Adrenal gland (tissue), 9 donors: ENCODE measurements at regions not wholly inside any gene's neighbourhood (a gene's known extent, or its start where the extent isn't known, plus 50 kb on each side); places are given as distances from the start of the nearest gene placed in this dataset.
"Not testable (repeated sequence)": the region's sequence is repeated elsewhere in the genome, so short reads cannot be mapped to it uniquely, and the experiment has no call there.

Experiments
- DNase-seq, 7 donors: peaks; one replicate each; pipeline ENCODE4 v3.0.0-alpha.2; 2019 to 2020
- H3K27ac ChIP-seq, 5 donors: fragments of 200-600 bp; sonication (generic) in 4 of 5; 1 replicate in 3 of 5; 2 replicates in 2 of 5; pipeline versions ENCODE4 v1.5.1 to v1.8.0; 2016 to 2020; ENCODE audit warnings: mild to moderate bottlenecking in 1 of 5
- H3K27me3 ChIP-seq: fragments of 200-600 bp; 2 replicates; pipeline ENCODE4 v1.8.0; 2021
- H3K36me3 ChIP-seq, 2 donors: fragments of 200-600 bp; replicated peaks in 1 of 2; 1 replicate in 1 of 2; 2 replicates in 1 of 2; pipeline versions ENCODE4 v1.5.1 to v1.8.0; 2018 to 2022
- H3K4me1 ChIP-seq, 2 donors: fragments of 200-600 bp; replicated peaks in 1 of 2; 1 replicate in 1 of 2; 2 replicates in 1 of 2; pipeline versions ENCODE4 v1.5.1 to v1.8.0; 2018 to 2021
- H3K4me3 ChIP-seq, 4 donors: fragments of 200-600 bp; sonication (generic) in 3 of 4; one replicate each; pipeline ENCODE4 v1.5.1; 2016 to 2018
- H3K9me3 ChIP-seq, 3 donors: fragments of 200-600 bp; sonication (generic) in 1 of 3; replicated peaks in 1 of 3; 1 replicate in 2 of 3; 2 replicates in 1 of 3; pipeline versions ENCODE4 v1.5.1 to v1.8.0; 2016 to 2021
- CTCF ChIP-seq, 6 experiments: fragments of 450-650 bp in 4 of 6; fragments of 200-600 bp in 2 of 6; sonication (generic) in 1 of 6; IDR thresholded peaks; 1 replicate in 5 of 6; 2 replicates in 1 of 6; pipeline versions ENCODE4 v1.5.1 to v1.8.0; 2016 to 2021; ENCODE audit warnings: antibody characterized with exemption in 6 of 6, mild to moderate bottlenecking in 2 of 6, moderate library complexity in 1 of 6
- POLR2A ChIP-seq, 2 donors: fragments of 450-650 bp; IDR thresholded peaks; one replicate each; pipeline ENCODE4 v1.6.1; 2017; ENCODE audit warnings: antibody characterized with exemption in 2 of 2, mild to moderate bottlenecking in 2 of 2, moderate library complexity in 1 of 2
- WGBS, 4 donors: extraction: QIAGEN DNeasy Blood & Tissue Kit in 2 of 4; methylation state at CpG; one replicate each; pipeline versions ENCODE4 v1.1.5 to v1.1.7; 2013 to 2017; 5-methylcytosine and 5-hydroxymethylcytosine counted together
- intact Hi-C, 2 donors: fragments of 100-400 bp; cut with DNase I; formaldehyde crosslinking; loops; one replicate each; pipeline versions ENCODE4 v1.14.1 to v1.15.0; 2022 to 2023
- donor health status: healthy with polysubstance abuse.
- donor health status: Bipolar disorder and iron deficiency.
- donor health status: DM: yes; HTN: yes; CAD: no.
- donor health status: DM: no; HTN: no; CAD: no.
- donor health status: DM: no; HTN: no; CAD: no.

- 53 to 58% (median 55%) methylated on average over 10 of the region's 10 CpGs for WGBS, 4 donors
- TF ChIP-seq CTCF (IDR thresholded peaks at IDR 0.05), result no peak
- peak in 1 of 2 donors; percentile 22 for TF ChIP-seq POLR2A (IDR thresholded peaks at IDR 0.05)
- Histone ChIP-seq H3K36me3 (no peaks in the 10 kb centered on the region), H3K4me1 (peaks cover 0 to 8% of the 10 kb centered on the region in 2 donors), H3K4me3 (no peak overlapping the region), H3K27me3 (no peaks in the 10 kb centered on the region), H3K9me3 (no peaks in the 10 kb centered on the region), H3K27ac (peak overlapping the region in 4 of 5 donors; percentile 6 to 73 (median 67))
- peak; percentile 50 to 84 (median 77) for DNase-seq
- intact Hi-C loops, result no loop called here
Measured at GRCh38 chr10:37488792-37489657, 363.6 kb downstream of the ANKRD30A start.

- H3K9me3 ChIP-seq, H3K4me3 ChIP-seq, H3K36me3 ChIP-seq, H3K27me3 ChIP-seq, intact Hi-C loops, H3K4me1 ChIP-seq, H3K27ac ChIP-seq: not testable (repeated sequence)
- WGBS, 4 donors, result 79 to 93% (median 86%) methylated on average over 5 of the region's 5 CpGs
- DNase-seq, result peak in 1 of 7 donors; percentile 13
Measured at GRCh38 chr10:37480596-37480995, 355.2 kb downstream of the ANKRD30A start.

- Histone ChIP-seq H3K9me3 (no peaks in the 10 kb centered on the region), H3K4me1 (no peaks in the 10 kb centered on the region), H3K4me3 (no peak overlapping the region), H3K36me3 (no peaks in the 10 kb centered on the region), H3K27me3 (no peaks in the 10 kb centered on the region), H3K27ac (no peak overlapping the region)
- intact Hi-C loops, result no loop called here
- 77 to 86% (median 83%) methylated on average over 6 to 7 of the region's 7 CpGs for WGBS, 4 donors
- peak in 1 of 7 donors; percentile 40 for DNase-seq
- TF ChIP-seq POLR2A (IDR thresholded peaks at IDR 0.05), result no peak
- no peak for TF ChIP-seq CTCF (IDR thresholded peaks at IDR 0.05)
Measured at GRCh38 chr10:37479469-37479868, 354.1 kb downstream of the ANKRD30A start.

GRCh38 chr10:37478381-37478780 lies 353.0 kb downstream of the ANKRD30A start:
- Histone ChIP-seq H3K27ac (no peak overlapping the region), H3K36me3 (no peaks in the 10 kb centered on the region), H3K9me3 (no peaks in the 10 kb centered on the region), H3K4me1 (no peaks in the 10 kb centered on the region), H3K27me3 (no peaks in the 10 kb centered on the region), H3K4me3 (no peak overlapping the region)
- DNase-seq, result peak in 1 of 7 donors; percentile 25
- 79 to 88% (median 83%) methylated on average over 5 of the region's 5 CpGs for WGBS, 4 donors
- intact Hi-C loops, result no loop called here
- TF ChIP-seq CTCF (IDR thresholded peaks at IDR 0.05), result no peak
- no peak for TF ChIP-seq POLR2A (IDR thresholded peaks at IDR 0.05)

- Histone ChIP-seq H3K27ac (no peak overlapping the region), H3K27me3 (no peaks in the 10 kb centered on the region), H3K4me3 (no peak overlapping the region), H3K4me1 (no peaks in the 10 kb centered on the region), H3K9me3 (no peaks in the 10 kb centered on the region), H3K36me3 (no peaks in the 10 kb centered on the region)
- peak in 1 of 7 donors; percentile 2 for DNase-seq
- TF ChIP-seq CTCF (IDR thresholded peaks at IDR 0.05), result no peak
- no peak for TF ChIP-seq POLR2A (IDR thresholded peaks at IDR 0.05)
- intact Hi-C loops, result no loop called here
- 47 to 63% (median 57%) methylated on average over 1 of the region's 1 CpG for WGBS, 4 donors
Measured at GRCh38 chr10:37476285-37476684, 350.9 kb downstream of the ANKRD30A start.
